Naive thymus-derived CD4-positive, alpha-beta T cell (primary cell): ENCODE measurements at regions not wholly inside any gene's neighbourhood (a gene's known extent, or its start where the extent isn't known, plus 50 kb on each side); places are given as distances from the start of the nearest gene placed in this dataset.

Experiments used
- ATAC-seq: fragments of 150-1000 bp; cut with Tn5 transposase; 2 replicates; pipeline ENCODE4 v1.10.0; 2021; ENCODE audit warnings: mild to moderate bottlenecking, moderate library complexity
- CTCF ChIA-PET: fragments of 350-600 bp; sonication (Branson Sonifier 250); formaldehyde crosslinking; loops from one replicate; lab custom pipeline; 2021; ENCODE audit warnings: antibody characterized with exemption; lab: Charles Lee
- POLR2A ChIA-PET: fragments of 350-600 bp; sonication (Branson Sonifier 250); formaldehyde crosslinking; loops from one replicate; lab custom pipeline; 2021; ENCODE audit warnings: antibody characterized with exemption, inconsistent platforms; lab: Charles Lee
- DNase-seq, 9 donors: peaks; one replicate each; pipeline versions ENCODE4 v3.0.0 to v3.0.0-alpha.2; 2020 to 2022; ENCODE audit warnings: mixed read lengths in 1 of 9
- H3K27ac ChIP-seq: one replicate; pipeline ENCODE4 v1.7.0; 2013; ENCODE audit warnings: mild to moderate bottlenecking, low read depth, low read length, moderate library complexity
- H3K27me3 ChIP-seq, 2 donors: one replicate each; pipeline ENCODE4 v1.7.0; 2013; ENCODE audit warnings: low read length in 2 of 2, mild to moderate bottlenecking in 2 of 2, moderate library complexity in 2 of 2; ENCODE audit not compliant: control insufficient read depth in 2 of 2, insufficient read depth in 2 of 2
- H3K36me3 ChIP-seq, 3 experiments: 1 replicate in 2 of 3; 2 replicates in 1 of 3; pipeline ENCODE4 v1.7.0; 2013; ENCODE audit warnings: low read length in 3 of 3, mild to moderate bottlenecking in 3 of 3, moderate library complexity in 1 of 3; ENCODE audit not compliant: insufficient read depth in 3 of 3, control insufficient read depth in 2 of 3
- H3K4me1 ChIP-seq, 2 donors: one replicate each; pipeline ENCODE4 v1.7.0; 2013; ENCODE audit warnings: low read length in 2 of 2, mild to moderate bottlenecking in 2 of 2, moderate library complexity in 1 of 2; ENCODE audit not compliant: control insufficient read depth in 2 of 2, insufficient read depth in 2 of 2
- H3K4me3 ChIP-seq: 2 replicates; pipeline ENCODE4 v1.7.0; 2013; ENCODE audit warnings: mild to moderate bottlenecking, low read length
- H3K9me3 ChIP-seq, 3 experiments: 1 replicate in 2 of 3; 2 replicates in 1 of 3; pipeline ENCODE4 v1.7.0; 2013; ENCODE audit warnings: low read length in 3 of 3; ENCODE audit not compliant: control insufficient read depth in 2 of 3
- H3K27ac Mint-ChIP-seq, 9 donors: one replicate each; pipeline ENCODE4 v1.8.0; 2020 to 2022; ENCODE audit warnings: mixed read lengths in 9 of 9, mild to moderate bottlenecking in 8 of 9, moderate library complexity in 5 of 9, inconsistent platforms in 2 of 9
- H3K27me3 Mint-ChIP-seq, 5 donors: one replicate each; pipeline ENCODE4 v1.8.0; 2021 to 2022; ENCODE audit warnings: mixed read lengths in 5 of 5, mild to moderate bottlenecking in 1 of 5
- H3K36me3 Mint-ChIP-seq, 5 donors: one replicate each; pipeline ENCODE4 v1.8.0; 2020 to 2022; ENCODE audit warnings: mixed read lengths in 5 of 5, mild to moderate bottlenecking in 3 of 5, inconsistent platforms in 1 of 5
- H3K4me1 Mint-ChIP-seq, 7 donors: one replicate each; pipeline ENCODE4 v1.8.0; 2020 to 2022; ENCODE audit warnings: mixed read lengths in 7 of 7, mild to moderate bottlenecking in 3 of 7, inconsistent platforms in 1 of 7
- H3K4me3 Mint-ChIP-seq, 10 donors: one replicate each; pipeline ENCODE4 v1.8.0; 2020 to 2022; ENCODE audit warnings: mild to moderate bottlenecking in 10 of 10, mixed read lengths in 10 of 10, moderate library complexity in 6 of 10, inconsistent platforms in 2 of 10
- H3K9me3 Mint-ChIP-seq, 11 donors: one replicate each; pipeline ENCODE4 v1.8.0; 2020 to 2022; ENCODE audit warnings: mixed read lengths in 11 of 11, mild to moderate bottlenecking in 4 of 11, inconsistent platforms in 1 of 11, moderate library complexity in 1 of 11
- intact Hi-C, 2 donors: fragments of 100-400 bp; cut with micrococcal nuclease; formaldehyde crosslinking; loops; one replicate each; pipeline ENCODE4 v1.15.1; 2023

- H3K9me3 Mint-ChIP-seq = no peaks in the 10 kb centered on the region
- ChIA-PET POLR2A (no interaction called here), CTCF (no interaction called here)
- DNase-seq (no peak), ATAC-seq (no peak)
- no peaks in the 10 kb centered on the region for H3K4me1 Mint-ChIP-seq
- Histone ChIP-seq H3K9me3 (no peaks in the 10 kb centered on the region), H3K36me3 (no peaks in the 10 kb centered on the region), H3K4me3 (no peak overlapping the region), H3K27me3 (no peaks in the 10 kb centered on the region), H3K27ac (no peak overlapping the region), H3K4me1 (no peaks in the 10 kb centered on the region)
- peaks cover 0 to 16% (median 9%) of the 10 kb centered on the region in 5 donors for H3K27me3 Mint-ChIP-seq
- H3K27ac Mint-ChIP-seq = no peak overlapping the region
- no peaks in the 10 kb centered on the region for H3K36me3 Mint-ChIP-seq
- no peak overlapping the region for H3K4me3 Mint-ChIP-seq
- intact Hi-C loops = no loop called here
Observed at GRCh38 chr7:116340201-116340847, 130.0 kb downstream of the TES start.

- Mint-ChIP-seq H3K27me3 (peaks cover 0 to 16% (median 8%) of the 10 kb centered on the region in 5 donors), H3K4me3 (no peak overlapping the region), H3K9me3 (no peaks in the 10 kb centered on the region), H3K36me3 (no peaks in the 10 kb centered on the region), H3K27ac (no peak overlapping the region), H3K4me1 (no peaks in the 10 kb centered on the region)
- ChIA-PET CTCF (no interaction called here), POLR2A (no interaction called here)
- no peaks in the 10 kb centered on the region for H3K36me3 ChIP-seq
- no peaks in the 10 kb centered on the region for H3K27me3 ChIP-seq
- intact Hi-C loops = no loop called here
- no peak overlapping the region for H3K27ac ChIP-seq
- DNase-seq = no peak
- H3K4me1 ChIP-seq = no peaks in the 10 kb centered on the region
- H3K9me3 ChIP-seq = no peaks in the 10 kb centered on the region
- no peak for ATAC-seq
- H3K4me3 ChIP-seq = no peak overlapping the region
Observed at GRCh38 chr7:116340943-116341907, 130.9 kb downstream of the TES start.

- H3K4me1 Mint-ChIP-seq = no peaks in the 10 kb centered on the region
- DNase-seq = no peak
- POLR2A ChIA-PET = no interaction called here
- no peaks in the 10 kb centered on the region for H3K36me3 Mint-ChIP-seq
- H3K36me3 ChIP-seq = no peaks in the 10 kb centered on the region
- intact Hi-C loops = no loop called here
- no peak overlapping the region for H3K4me3 ChIP-seq
- no peaks in the 10 kb centered on the region for H3K9me3 Mint-ChIP-seq
- CTCF ChIA-PET = no interaction called here
- H3K4me1 ChIP-seq = no peaks in the 10 kb centered on the region
- no peak overlapping the region for H3K27ac Mint-ChIP-seq
- ATAC-seq = no peak
- no peaks in the 10 kb centered on the region for H3K27me3 ChIP-seq
- H3K27me3 Mint-ChIP-seq = peaks cover 0 to 16% (median 10%) of the 10 kb centered on the region in 5 donors
- H3K4me3 Mint-ChIP-seq = no peak overlapping the region
- no peaks in the 10 kb centered on the region for H3K9me3 ChIP-seq
- no peak overlapping the region for H3K27ac ChIP-seq
Observed at GRCh38 chr7:116342125-116342524, 131.8 kb downstream of the TES start.

- no peak for DNase-seq
- Histone ChIP-seq H3K27me3 (no peaks in the 10 kb centered on the region), H3K4me3 (no peak overlapping the region), H3K9me3 (no peaks in the 10 kb centered on the region), H3K36me3 (no peaks in the 10 kb centered on the region), H3K4me1 (no peaks in the 10 kb centered on the region), H3K27ac (no peak overlapping the region)
- ATAC-seq = no peak
- Mint-ChIP-seq H3K27ac (no peak overlapping the region), H3K36me3 (no peaks in the 10 kb centered on the region), H3K27me3 (peaks cover 4 to 21% (median 9%) of the 10 kb centered on the region in 5 donors), H3K9me3 (peaks cover 0 to 2% (median 0%) of the 10 kb centered on the region in 11 donors), H3K4me3 (no peak overlapping the region), H3K4me1 (no peaks in the 10 kb centered on the region)
- intact Hi-C loops = no loop called here
- ChIA-PET CTCF (no interaction called here), POLR2A (no interaction called here)
Observed at GRCh38 chr7:116347151-116347832, 137.0 kb downstream of the TES start.

GRCh38 chr7:116348346-116348745, 138.0 kb downstream of the TES start:
- H3K27me3 Mint-ChIP-seq = peaks cover 4 to 21% (median 6%) of the 10 kb centered on the region in 5 donors
- H3K36me3 ChIP-seq = no peaks in the 10 kb centered on the region
- H3K27ac Mint-ChIP-seq = no peak overlapping the region
- no peaks in the 10 kb centered on the region for H3K27me3 ChIP-seq
- peaks cover 0 to 2% (median 0%) of the 10 kb centered on the region in 11 donors for H3K9me3 Mint-ChIP-seq
- no peak overlapping the region for H3K4me3 ChIP-seq
- H3K9me3 ChIP-seq = no peaks in the 10 kb centered on the region
- no peak for DNase-seq
- no peaks in the 10 kb centered on the region for H3K36me3 Mint-ChIP-seq
- intact Hi-C loops = no loop called here
- ChIA-PET CTCF (no interaction called here), POLR2A (no interaction called here)
- ATAC-seq = no peak
- H3K27ac ChIP-seq = no peak overlapping the region
- H3K4me3 Mint-ChIP-seq = no peak overlapping the region
- H3K4me1 Mint-ChIP-seq = no peaks in the 10 kb centered on the region
- no peaks in the 10 kb centered on the region for H3K4me1 ChIP-seq

- DNase-seq (no peak), ATAC-seq (no peak)
- ChIA-PET POLR2A (no interaction called here), CTCF (interaction anchor here (0.6 kb wide), 1 partner anchor 13 kb away, joined by 3 read pairs; no protein-coding TSS in a partner anchor)
- H3K4me3 Mint-ChIP-seq = no peak overlapping the region
- peak overlapping the region in 1 of 9 donors; percentile 30 for H3K27ac Mint-ChIP-seq
- Histone ChIP-seq H3K9me3 (no peaks in the 10 kb centered on the region), H3K27ac (no peak overlapping the region), H3K4me1 (no peaks in the 10 kb centered on the region), H3K4me3 (no peak overlapping the region), H3K36me3 (no peaks in the 10 kb centered on the region), H3K27me3 (no peaks in the 10 kb centered on the region)
- peaks cover 9 to 24% (median 11%) of the 10 kb centered on the region in 5 donors for H3K27me3 Mint-ChIP-seq
- intact Hi-C loops = no loop called here
- peaks cover 0 to 2% (median 0%) of the 10 kb centered on the region in 11 donors for H3K9me3 Mint-ChIP-seq
- no peaks in the 10 kb centered on the region for H3K4me1 Mint-ChIP-seq
- H3K36me3 Mint-ChIP-seq = no peaks in the 10 kb centered on the region
Observed at GRCh38 chr7:116351966-116352365, 141.6 kb downstream of the TES start.
